MCF 10A (cell line): ENCODE measurements at regions not wholly inside any gene's neighbourhood (a gene's known extent, or its start where the extent isn't known, plus 50 kb on each side); places are given as distances from the start of the nearest gene placed in this dataset.

Source experiments
- BruUV-seq: library from RNA; stranded (reverse); fragments of 400-500 nt; replicated peaks from 2 replicates; lab custom pipeline; 2021; lab: Mats Ljungman, UMichigan
- CTCF ChIA-PET: fragments of 300-600 bp; sonication (Branson Sonifier 250); formaldehyde crosslinking; extraction: SDS; loops from one replicate; lab custom pipeline; 2021; ENCODE audit warnings: antibody characterized with exemption, inconsistent platforms; lab: Yijun Ruan, JAX
- POLR2A ChIA-PET: fragments of 300-600, 350-650 bp; sonication (Branson Sonifier 250); formaldehyde crosslinking; extraction: SDS; loops from one replicate; lab custom pipeline; 2020; ENCODE audit warnings: antibody characterized with exemption, inconsistent platforms; lab: Yijun Ruan, JAX
- DNase-seq: peaks from one replicate; pipeline ENCODE4 v3.0.0-alpha.2; 2018; ENCODE audit not compliant: unreplicated experiment
- H3K27ac Mint-ChIP-seq: one replicate; pipeline ENCODE4 v1.8.0; 2022; ENCODE audit warnings: mild to moderate bottlenecking, low read depth, mixed read lengths; ENCODE audit not compliant: unreplicated experiment
- H3K27me3 Mint-ChIP-seq: one replicate; pipeline ENCODE4 v1.8.0; 2022; ENCODE audit warnings: mixed read lengths; ENCODE audit not compliant: insufficient read depth, unreplicated experiment
- H3K36me3 Mint-ChIP-seq: one replicate; pipeline ENCODE4 v1.8.0; 2022; ENCODE audit warnings: mild to moderate bottlenecking, moderate library complexity, mixed read lengths; ENCODE audit not compliant: insufficient read depth, unreplicated experiment
- H3K4me1 Mint-ChIP-seq: one replicate; pipeline ENCODE4 v1.8.0; 2022; ENCODE audit warnings: mixed read lengths; ENCODE audit not compliant: insufficient read depth, unreplicated experiment
- H3K4me3 Mint-ChIP-seq: one replicate; pipeline ENCODE4 v1.8.0; 2022; ENCODE audit warnings: mild to moderate bottlenecking, moderate library complexity, mixed read lengths; ENCODE audit not compliant: unreplicated experiment
- H3K9me3 Mint-ChIP-seq: one replicate; pipeline ENCODE4 v1.8.0; 2022; ENCODE audit warnings: mixed read lengths; ENCODE audit not compliant: unreplicated experiment
- CTCF ChIP-seq: fragments of 200-600 bp; IDR thresholded peaks from one replicate; pipeline ENCODE4 v1.8.0; 2022; ENCODE audit warnings: antibody characterized with exemption, mild to moderate bottlenecking; ENCODE audit not compliant: unreplicated experiment
- intact Hi-C: fragments of 100-400 bp; cut with micrococcal nuclease; formaldehyde crosslinking; loops from 2 replicates; pipeline ENCODE4 v1.14.1; 2022

DNA sequence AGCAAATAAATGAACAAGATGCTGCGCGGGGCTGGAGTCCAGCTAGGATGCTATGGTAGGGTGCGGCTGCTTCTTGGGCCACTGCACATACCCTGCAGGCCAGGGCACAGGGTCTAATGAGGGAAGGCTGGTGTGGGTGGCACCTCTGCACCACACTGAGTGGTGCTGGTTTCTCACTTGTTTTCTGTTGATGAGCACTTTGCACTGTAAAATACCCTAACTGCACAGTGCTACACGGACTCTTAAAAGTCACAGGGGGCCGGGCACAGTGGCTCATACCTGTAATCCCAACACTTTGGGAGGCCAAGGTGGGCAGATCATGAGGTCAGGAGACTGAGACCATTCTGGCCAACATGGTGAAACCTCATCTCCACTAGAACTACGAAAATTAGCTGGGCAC, 52.7 kb upstream of the DMRT1 start:
- no peaks in the 10 kb centered on the region for H3K4me1 Mint-ChIP-seq
- no peaks in the 10 kb centered on the region for H3K36me3 Mint-ChIP-seq
- ChIA-PET POLR2A (interaction anchor here (0.6 to 0.7 kb wide), 2 partner anchors 14 to 49 kb away, joined by 3 read pairs; no protein-coding TSS in a partner anchor), CTCF (interaction anchor here (0.6 to 2.3 kb wide), 5 partner anchors 11 to 175 kb away, joined by 3 to 9 read pairs (median 4); no protein-coding TSS in a partner anchor)
- no peak for DNase-seq
- H3K27me3 Mint-ChIP-seq = no peaks in the 10 kb centered on the region
- TF ChIP-seq CTCF = no peak
- no peak overlapping the region for H3K27ac Mint-ChIP-seq
- no peaks in the 10 kb centered on the region for H3K9me3 Mint-ChIP-seq
- BruUV-seq = no TSS peak
- intact Hi-C loops = no loop called here
- H3K4me3 Mint-ChIP-seq = no peak overlapping the region
